SK-N-SH (cell line): ENCODE measurements at regions not wholly inside any gene's neighbourhood (a gene's known extent, or its start where the extent isn't known, plus 50 kb on each side); places are given as distances from the start of the nearest gene placed in this dataset.

Experiments
- CTCF ChIA-PET: fragments of 300-600, 350-600 bp; formaldehyde crosslinking; extraction: SDS; loops from one replicate; lab custom pipeline; 2021; lab: Yijun Ruan, JAX
- POLR2A ChIA-PET: fragments of 350-600 bp; sonication (Branson Sonifier 250); formaldehyde crosslinking; extraction: SDS; loops from one replicate; lab custom pipeline; 2020; ENCODE audit warnings: antibody characterized with exemption, inconsistent platforms; lab: Yijun Ruan, JAX
- DNase-seq: peaks from one replicate; pipeline ENCODE4 v3.0.0; 2012
- H2AFZ ChIP-seq: fragments of 200-600 bp; sonication (generic); 2 replicates; pipeline ENCODE4 v1.8.1; 2016; ENCODE audit warnings: antibody characterized with exemption, mild to moderate bottlenecking, low read depth
- H3F3A ChIP-seq: fragments of 200-600 bp; sonication (generic); replicated peaks from 2 replicates; pipeline ENCODE3; 2016; ENCODE audit warnings: antibody characterized with exemption, mild to moderate bottlenecking; ENCODE audit not compliant: insufficient read depth
- H3K27ac ChIP-seq, 2 experiments: fragments of 200-500 bp in 1 of 2; fragments of 200-600 bp in 1 of 2; sonication (Bioruptor generic) in 1 of 2; sonication (generic), shearing (Covaris generic) in 1 of 2; 2 replicates each; pipeline versions ENCODE4 v1.5.1 to v1.6.1; 2014 to 2016; ENCODE audit warnings: low read depth in 2 of 2, inconsistent platforms in 1 of 2, low read length in 1 of 2, mild to moderate bottlenecking in 1 of 2, mixed read lengths in 1 of 2
- H3K27me3 ChIP-seq: fragments of 200-600 bp; sonication (generic), shearing (Covaris generic); 2 replicates; pipeline ENCODE4 v1.6.1; 2016; ENCODE audit warnings: mixed run types; ENCODE audit not compliant: insufficient read depth
- H3K36me3 ChIP-seq, 2 experiments: fragments of 200-500 bp in 1 of 2; fragments of 200-600 bp in 1 of 2; sonication (Bioruptor generic) in 1 of 2; sonication (generic) in 1 of 2; replicated peaks in 1 of 2; 2 replicates each; pipeline versions ENCODE3 to v1.5.1; 2014 to 2016; ENCODE audit warnings: low read length in 1 of 2, mild to moderate bottlenecking in 1 of 2; ENCODE audit not compliant: insufficient read depth in 2 of 2, control insufficient read depth in 1 of 2
- H3K4me1 ChIP-seq, 2 experiments: fragments of 200-500 bp in 1 of 2; fragments of 200-600 bp in 1 of 2; sonication (Bioruptor generic) in 1 of 2; sonication (generic), shearing (Covaris generic) in 1 of 2; 2 replicates each; pipeline versions ENCODE4 v1.5.1 to v1.6.1; 2014 to 2016; ENCODE audit warnings: low read depth in 1 of 2, low read length in 1 of 2, mixed run types in 1 of 2; ENCODE audit not compliant: insufficient read depth in 2 of 2, control insufficient read depth in 1 of 2
- H3K4me2 ChIP-seq: fragments of 200-600 bp; sonication (generic), shearing (Covaris generic); 2 replicates; pipeline ENCODE4 v1.6.1; 2017; ENCODE audit warnings: mixed run types
- H3K4me3 ChIP-seq, 2 experiments: fragments of 200-500 bp in 1 of 2; fragments of 200-600 bp in 1 of 2; sonication (Bioruptor generic) in 1 of 2; sonication (generic), shearing (Covaris generic) in 1 of 2; 2 replicates each; pipeline versions ENCODE4 v1.5.1 to v1.8.1; 2014 to 2016; ENCODE audit warnings: low read depth in 2 of 2, inconsistent platforms in 1 of 2, low read length in 1 of 2, mild to moderate bottlenecking in 1 of 2, mixed read lengths in 1 of 2, moderate library complexity in 1 of 2
- H3K79me2 ChIP-seq: fragments of 200-600 bp; sonication (generic); 2 replicates; pipeline ENCODE4 v1.8.1; 2017; ENCODE audit warnings: mild to moderate bottlenecking; ENCODE audit not compliant: insufficient read depth
- H3K9ac ChIP-seq: fragments of 200-600 bp; sonication (generic); 2 replicates; pipeline ENCODE4 v1.6.1; 2017; ENCODE audit warnings: mixed run types
- H3K9me2 ChIP-seq: fragments of 200-600 bp; sonication (generic); 2 replicates; pipeline ENCODE4 v1.6.1; 2017; ENCODE audit warnings: mixed run types
- H3K9me3 ChIP-seq: fragments of 200-600 bp; sonication (generic); 2 replicates; pipeline ENCODE4 v1.6.1; 2017; ENCODE audit warnings: mixed run types, mild to moderate bottlenecking, moderate library complexity
- H4K20me1 ChIP-seq: fragments of 200-600 bp; sonication (generic); 2 replicates; pipeline ENCODE4 v1.6.1; 2017; ENCODE audit warnings: mild to moderate bottlenecking, mixed run types; ENCODE audit not compliant: insufficient read depth
- FOXJ3 ChIP-seq: sonication (generic); formaldehyde crosslinking; IDR thresholded peaks from 2 replicates; pipeline ENCODE4 v1.5.1; 2020; ENCODE audit warnings: mild to moderate bottlenecking, missing genetic modification reagents
- GABPA ChIP-seq: IDR thresholded peaks from 2 replicates; pipeline ENCODE4 v1.4.0; 2012; ENCODE audit warnings: low read depth, mild to moderate bottlenecking
- SIN3A ChIP-seq: IDR thresholded peaks from 2 replicates; pipeline ENCODE4 v1.6.1; 2012; ENCODE audit warnings: low read depth, mild to moderate bottlenecking, low read length, moderate library complexity, borderline replicate concordance
- SMC3 ChIP-seq: IDR thresholded peaks from 2 replicates; pipeline ENCODE4 v1.6.1; 2012; ENCODE audit warnings: low read depth, low read length, improper control_type of control experiment
- YY1 ChIP-seq: IDR thresholded peaks from 2 replicates; pipeline ENCODE4 v1.4.0; 2012; ENCODE audit warnings: low read depth, mild to moderate bottlenecking
- WGBS: methylation state at CpG from one replicate; pipeline ENCODE4 v1.1.6; 2017; ENCODE audit warnings: low lambda C conversion rate; 5-methylcytosine and 5-hydroxymethylcytosine counted together
- TF ChIP-seq, protein P1 (sequence below): fragments of 150-350 bp; IDR thresholded peaks from 2 replicates; pipeline ENCODE4 v1.6.1; 2016; ENCODE audit warnings: mild to moderate bottlenecking, low read depth, low read length
- TF ChIP-seq, protein P2 (sequence below): IDR thresholded peaks from 2 replicates; pipeline ENCODE4 v1.4.0; 2012; ENCODE audit warnings: low read depth
- TF ChIP-seq, protein P3 (sequence below): fragments of 200-600 bp; sonication (generic); IDR thresholded peaks from 2 replicates; pipeline ENCODE4 v1.6.1; 2017; ENCODE audit warnings: antibody characterized with exemption, mild to moderate bottlenecking, moderate library complexity

DNA sequence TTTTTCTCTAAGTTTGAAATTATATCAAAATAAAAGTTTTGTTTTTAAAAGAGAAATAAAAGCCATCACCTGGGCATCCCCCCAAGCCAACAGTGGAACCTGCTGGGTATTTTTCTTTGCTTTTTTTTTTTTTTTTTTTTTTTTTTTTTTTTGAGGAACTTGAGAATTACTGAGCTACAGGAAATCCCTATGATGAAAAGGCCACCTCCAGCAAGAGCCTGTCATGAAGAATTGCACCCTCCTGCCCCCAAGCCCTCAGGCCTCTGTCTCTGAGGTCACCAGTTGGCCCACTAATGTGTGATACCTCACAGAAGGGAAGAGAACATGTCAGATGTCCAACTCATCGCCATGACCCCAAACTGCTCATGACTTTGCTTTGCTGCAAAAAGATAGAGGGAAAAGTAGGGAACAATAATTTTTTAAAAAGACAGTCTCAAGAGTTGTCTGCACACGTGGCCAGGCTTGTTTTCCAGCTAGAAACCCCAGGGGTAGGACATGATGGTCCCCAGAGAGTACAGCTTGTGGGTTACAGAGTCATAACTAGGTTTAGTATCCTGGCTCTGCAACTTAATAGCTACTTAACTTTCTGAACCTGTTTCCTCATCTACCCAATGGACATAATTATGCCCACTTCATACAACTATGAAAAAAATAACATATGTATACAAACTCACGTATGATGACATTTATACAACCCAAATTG is 124.3 kb upstream of the EGLN3 start:
- H3K27me3 ChIP-seq = no peaks in the 10 kb centered on the region; the same call in 1 of the 2 replicates
- H3K9me2 ChIP-seq = no peaks in the 10 kb centered on the region
- no peak overlapping the region for H3K9ac ChIP-seq
- TF ChIP-seq SMC3 (no peak), YY1 (no peak), SIN3A (no peak)
- TF ChIP-seq, protein P1, sequence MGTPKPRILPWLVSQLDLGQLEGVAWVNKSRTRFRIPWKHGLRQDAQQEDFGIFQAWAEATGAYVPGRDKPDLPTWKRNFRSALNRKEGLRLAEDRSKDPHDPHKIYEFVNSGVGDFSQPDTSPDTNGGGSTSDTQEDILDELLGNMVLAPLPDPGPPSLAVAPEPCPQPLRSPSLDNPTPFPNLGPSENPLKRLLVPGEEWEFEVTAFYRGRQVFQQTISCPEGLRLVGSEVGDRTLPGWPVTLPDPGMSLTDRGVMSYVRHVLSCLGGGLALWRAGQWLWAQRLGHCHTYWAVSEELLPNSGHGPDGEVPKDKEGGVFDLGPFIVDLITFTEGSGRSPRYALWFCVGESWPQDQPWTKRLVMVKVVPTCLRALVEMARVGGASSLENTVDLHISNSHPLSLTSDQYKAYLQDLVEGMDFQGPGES = no peak
- TF ChIP-seq, protein P2, sequence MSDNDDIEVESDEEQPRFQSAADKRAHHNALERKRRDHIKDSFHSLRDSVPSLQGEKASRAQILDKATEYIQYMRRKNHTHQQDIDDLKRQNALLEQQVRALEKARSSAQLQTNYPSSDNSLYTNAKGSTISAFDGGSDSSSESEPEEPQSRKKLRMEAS = no peak
- TF ChIP-seq, protein P3, sequence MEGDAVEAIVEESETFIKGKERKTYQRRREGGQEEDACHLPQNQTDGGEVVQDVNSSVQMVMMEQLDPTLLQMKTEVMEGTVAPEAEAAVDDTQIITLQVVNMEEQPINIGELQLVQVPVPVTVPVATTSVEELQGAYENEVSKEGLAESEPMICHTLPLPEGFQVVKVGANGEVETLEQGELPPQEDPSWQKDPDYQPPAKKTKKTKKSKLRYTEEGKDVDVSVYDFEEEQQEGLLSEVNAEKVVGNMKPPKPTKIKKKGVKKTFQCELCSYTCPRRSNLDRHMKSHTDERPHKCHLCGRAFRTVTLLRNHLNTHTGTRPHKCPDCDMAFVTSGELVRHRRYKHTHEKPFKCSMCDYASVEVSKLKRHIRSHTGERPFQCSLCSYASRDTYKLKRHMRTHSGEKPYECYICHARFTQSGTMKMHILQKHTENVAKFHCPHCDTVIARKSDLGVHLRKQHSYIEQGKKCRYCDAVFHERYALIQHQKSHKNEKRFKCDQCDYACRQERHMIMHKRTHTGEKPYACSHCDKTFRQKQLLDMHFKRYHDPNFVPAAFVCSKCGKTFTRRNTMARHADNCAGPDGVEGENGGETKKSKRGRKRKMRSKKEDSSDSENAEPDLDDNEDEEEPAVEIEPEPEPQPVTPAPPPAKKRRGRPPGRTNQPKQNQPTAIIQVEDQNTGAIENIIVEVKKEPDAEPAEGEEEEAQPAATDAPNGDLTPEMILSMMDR = no peak
- ChIA-PET CTCF (interaction anchor here (1.4 kb wide), 1 partner anchor 24 kb away, joined by 3 read pairs; no protein-coding TSS in a partner anchor), POLR2A (interaction anchor here (0.7 kb wide), 1 partner anchor 40 kb away, joined by 5 read pairs; no protein-coding TSS in a partner anchor)
- H3K4me2 ChIP-seq = no peak overlapping the region
- no peaks in the 10 kb centered on the region for H3K79me2 ChIP-seq
- 45% methylated on average over 3 of the region's 3 CpGs for WGBS
- no peak overlapping the region for H2AFZ ChIP-seq
- H3K4me3 ChIP-seq = no peak overlapping the region
- no peak overlapping the region for H3K27ac ChIP-seq
- no peaks in the 10 kb centered on the region for H3K9me3 ChIP-seq
- H3K36me3 ChIP-seq = no peaks in the 10 kb centered on the region
- DNase-seq = no peak
- H4K20me1 ChIP-seq = no peaks in the 10 kb centered on the region
- no peaks in the 10 kb centered on the region for H3F3A ChIP-seq
- no peaks in the 10 kb centered on the region; a peak in 1 of 4 replicates for H3K4me1 ChIP-seq

DNA sequence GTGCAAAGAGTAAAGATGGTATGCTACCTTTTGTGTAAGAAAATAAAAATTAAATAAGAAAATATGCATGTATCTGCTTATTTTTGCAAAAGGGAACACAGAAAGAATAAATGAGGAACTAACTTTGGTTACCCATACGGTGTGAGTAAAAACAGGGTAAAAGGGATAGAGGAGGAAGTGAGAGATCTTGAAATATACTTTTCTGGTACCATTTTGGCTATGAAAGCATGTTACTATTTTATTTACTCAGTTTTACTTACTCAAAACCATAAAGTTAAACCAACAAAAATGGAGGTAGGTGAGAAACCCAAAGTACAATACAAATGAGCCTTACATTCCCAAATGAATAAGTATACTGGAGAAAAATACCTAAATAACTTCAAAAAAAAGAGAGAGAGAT is 122.0 kb upstream of the EGLN3 start:
- Histone ChIP-seq H3K9ac (no peak overlapping the region), H3F3A (no peaks in the 10 kb centered on the region), H3K4me3 (no peak overlapping the region), H3K4me2 (no peak overlapping the region), H3K9me2 (no peaks in the 10 kb centered on the region)
- 45% methylated on average over 1 of the region's 1 CpG for WGBS
- no peak for DNase-seq
- CTCF ChIA-PET = no interaction called here
- TF ChIP-seq SIN3A = no peak
- TF ChIP-seq GABPA = no peak
- TF ChIP-seq FOXJ3 = no peak
- TF ChIP-seq SMC3 = no peak
- TF ChIP-seq, all 33 proteins: peak for 0
- H3K36me3 ChIP-seq = no peaks in the 10 kb centered on the region
- H3K79me2 ChIP-seq = no peaks in the 10 kb centered on the region
- POLR2A ChIA-PET = no interaction called here
- H3K27me3 ChIP-seq = no peaks in the 10 kb centered on the region; the same call in 1 of the 2 replicates
- H3K9me3 ChIP-seq = no peaks in the 10 kb centered on the region
- no peak overlapping the region for H2AFZ ChIP-seq
- H4K20me1 ChIP-seq = no peaks in the 10 kb centered on the region
- no peaks in the 10 kb centered on the region; a peak in 1 of 4 replicates for H3K4me1 ChIP-seq
- no peak overlapping the region for H3K27ac ChIP-seq
